ENCODE measurements at regions not wholly inside any gene's neighbourhood (a gene's known extent, or its start where the extent isn't known, plus 50 kb on each side); places are given as distances from the start of the nearest gene placed in this dataset.
"Not testable (repeated sequence)": the region's sequence is repeated elsewhere in the genome, so short reads cannot be mapped to it uniquely, and the experiment has no call there.

- DNase-seq (ENCODE audit: low spot score), result no peak
Observed at GRCh38 chr2:210861038-210861665, 304.8 kb downstream of the CPS1 start.

GRCh38 chr2:210862283-210863065 lies 306.1 kb downstream of the CPS1 start:
- no peak for DNase-seq (ENCODE audit: low spot score)

DNA sequence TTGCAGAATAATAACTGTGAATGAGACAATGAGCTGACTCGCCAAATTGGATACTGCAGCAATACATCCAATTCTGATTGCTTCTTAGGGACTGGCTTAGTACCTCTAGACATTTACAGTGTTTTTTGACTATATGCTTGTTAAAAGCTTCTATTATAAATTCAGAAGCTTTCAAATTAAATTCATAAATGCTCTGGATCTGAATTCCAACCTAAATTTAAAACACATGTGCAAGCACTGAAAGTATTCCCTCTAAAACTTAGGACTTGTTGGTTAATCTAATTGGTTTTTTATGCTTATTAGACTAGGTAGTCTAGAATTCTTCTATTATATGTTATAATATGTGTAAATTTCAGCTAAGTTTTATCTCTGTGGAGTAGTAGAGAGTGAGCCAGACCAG lies 306.9 kb downstream of the CPS1 start:
- DNase-seq (ENCODE audit: low spot score), result no peak

- DNase-seq (ENCODE audit: low spot score), result not testable (repeated sequence)
Observed at GRCh38 chr2:210871566-210871965, 315.2 kb downstream of the CPS1 start.

DNA sequence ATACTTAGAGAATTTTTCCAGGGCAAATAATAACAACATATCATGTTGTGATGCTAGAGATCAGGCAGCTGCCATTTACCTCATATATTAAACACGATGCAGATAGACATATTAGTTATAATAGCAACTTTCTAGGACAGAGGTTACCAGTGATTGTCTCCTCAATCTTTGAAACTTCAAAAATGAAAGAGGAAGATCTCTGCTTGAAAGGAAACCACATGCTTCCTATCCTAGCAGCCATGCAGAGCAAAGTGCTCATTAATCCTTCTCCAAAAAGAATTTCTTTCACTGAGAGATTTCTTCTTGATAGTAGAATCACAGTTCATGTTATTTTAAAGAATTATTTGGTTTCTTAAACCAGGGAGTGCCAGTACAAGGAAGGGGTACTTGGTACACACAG lies 317.2 kb downstream of the CPS1 start:
- DNase-seq (ENCODE audit: low spot score), result no peak

- DNase-seq (ENCODE audit: low spot score), result no peak
Observed at GRCh38 chr2:210884227-210884626, 327.8 kb downstream of the CPS1 start.

- DNase-seq (ENCODE audit: low spot score), result no peak
Observed at GRCh38 chr2:210888035-210888434, 331.6 kb downstream of the CPS1 start.

GRCh38 chr2:210895132-210895531 lies 338.7 kb downstream of the CPS1 start:
- DNase-seq (ENCODE audit: low spot score), result no peak

DNA sequence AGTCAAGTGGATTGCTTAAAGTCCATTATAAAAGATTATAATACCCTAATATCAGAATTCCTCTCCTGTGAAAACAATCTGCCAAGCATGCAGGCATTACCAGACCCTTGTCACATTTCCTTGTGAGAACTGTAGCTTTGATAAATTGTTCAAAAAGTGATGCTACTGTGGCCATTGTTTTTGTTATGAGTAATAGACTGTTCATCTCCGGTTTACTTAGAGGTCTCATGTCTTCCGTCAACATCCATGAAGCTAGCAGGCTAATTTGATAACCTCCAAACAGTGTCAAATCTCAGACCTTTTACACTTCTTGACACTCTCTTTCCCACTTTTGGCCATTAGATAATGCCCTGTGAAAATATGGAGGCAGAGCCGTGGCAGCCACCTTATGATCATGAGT lies 342.7 kb downstream of the CPS1 start:
- no peak for DNase-seq (ENCODE audit: low spot score)

DNA sequence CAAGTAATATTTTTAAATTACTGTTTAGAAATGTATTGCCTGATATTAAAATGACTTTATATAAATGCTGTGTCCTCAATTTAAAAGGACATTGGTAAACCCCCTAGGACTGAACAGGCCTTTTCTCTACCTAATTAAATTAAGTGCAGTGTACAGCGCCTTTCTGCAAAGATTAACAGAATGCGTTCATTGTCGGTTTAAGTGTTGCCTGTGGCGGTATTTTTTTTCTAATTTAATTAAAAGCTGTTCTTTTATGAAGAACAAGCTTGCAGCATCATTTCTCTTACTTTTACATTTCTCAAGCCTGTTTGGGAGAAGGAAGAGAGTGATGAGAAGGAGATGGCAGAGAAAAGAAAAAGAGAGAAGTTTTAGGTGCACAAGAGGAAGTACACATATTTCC lies 344.9 kb downstream of the CPS1 start:
- DNase-seq (ENCODE audit: low spot score), result no peak

DNA sequence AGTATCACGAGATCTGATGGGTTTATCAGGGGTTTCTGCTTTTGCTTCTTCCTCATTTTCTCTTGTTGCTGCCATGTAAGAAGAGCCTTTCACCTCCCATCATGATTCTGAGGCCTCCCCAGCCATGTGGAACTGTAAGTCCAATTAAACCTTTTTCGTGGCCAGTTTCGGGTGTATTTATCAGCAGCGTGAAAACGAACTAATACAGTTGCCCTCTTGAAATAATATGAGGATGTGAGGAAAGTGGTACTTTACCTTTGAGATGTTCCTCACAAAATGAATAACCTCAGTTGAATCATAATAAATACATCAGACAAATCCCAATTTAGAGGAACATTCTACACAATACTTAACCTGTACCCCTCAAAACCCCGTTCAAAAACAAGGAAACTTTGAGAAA lies 356.4 kb downstream of the CPS1 start:
- no peak for DNase-seq (ENCODE audit: low spot score)

DNA sequence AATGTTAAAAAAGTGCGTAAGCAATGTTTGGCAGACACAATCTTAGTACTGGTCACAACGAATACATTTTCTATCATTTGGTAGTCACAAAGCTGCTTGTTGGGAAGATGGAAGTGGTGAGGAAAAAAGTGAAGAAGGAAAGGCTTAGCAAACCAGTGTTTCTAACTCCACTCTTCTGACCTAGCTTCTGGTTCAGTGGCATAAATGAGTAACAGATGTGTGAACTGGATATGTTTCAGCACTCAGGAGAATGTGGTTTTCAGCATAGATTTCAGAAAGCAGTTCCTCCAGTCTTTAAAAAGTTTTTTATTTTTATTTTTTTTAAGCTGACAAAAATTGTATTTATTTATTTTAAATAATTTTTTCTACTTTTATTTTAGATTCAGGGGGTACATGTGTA lies 357.1 kb downstream of the CPS1 start:
- DNase-seq (ENCODE audit: low spot score), result no peak

- no peak for DNase-seq (ENCODE audit: low spot score)
Observed at GRCh38 chr2:210915912-210916311, 359.5 kb downstream of the CPS1 start.

DNA sequence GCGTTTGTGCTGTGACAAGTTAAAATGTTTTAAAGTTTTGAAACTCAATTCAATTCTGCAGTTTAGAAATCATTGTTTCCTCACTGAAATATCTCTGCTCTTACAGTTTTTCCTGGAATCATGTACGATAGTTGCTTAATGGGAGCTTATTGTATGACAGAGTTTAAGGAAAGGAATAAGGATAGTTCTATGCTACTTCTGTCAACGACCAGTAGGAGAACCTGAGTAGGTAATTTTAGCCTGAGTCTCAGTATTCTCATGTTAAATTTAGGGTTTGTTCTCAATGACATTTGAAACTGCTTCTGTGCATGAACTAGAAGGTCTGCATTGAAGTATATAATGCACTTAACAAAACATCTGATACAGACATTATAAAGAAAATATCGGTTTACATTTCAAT lies 361.1 kb downstream of the CPS1 start:
- DNase-seq (ENCODE audit: low spot score), result no peak

GRCh38 chr2:210919128-210919527 lies 362.7 kb downstream of the CPS1 start:
- no peak for DNase-seq (ENCODE audit: low spot score)

GRCh38 chr2:210922419-210922818 lies 366.0 kb downstream of the CPS1 start:
- DNase-seq (ENCODE audit: low spot score), result no peak

DNA sequence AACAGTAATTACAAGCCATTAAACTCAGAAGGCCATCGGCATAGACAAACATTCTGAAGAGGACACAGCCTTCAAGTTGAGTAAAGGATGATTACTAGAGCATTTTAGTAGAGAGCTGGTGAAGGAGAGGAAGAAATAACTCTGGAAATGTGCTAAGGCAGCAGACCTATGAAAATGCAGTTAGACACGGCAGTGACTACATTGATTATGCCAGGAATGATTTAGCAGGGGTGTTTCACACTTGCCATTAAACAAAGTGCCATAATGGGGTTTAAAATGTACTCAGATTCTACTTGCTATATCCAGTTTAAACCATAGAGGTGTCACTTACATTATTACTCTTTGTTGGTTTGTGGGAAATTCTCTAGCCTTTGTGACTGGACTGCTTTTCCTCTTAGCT lies 372.3 kb downstream of the CPS1 start:
- no peak for DNase-seq (ENCODE audit: low spot score)

- no peak for DNase-seq (ENCODE audit: low spot score)
Observed at GRCh38 chr2:210938228-210938627, 381.8 kb downstream of the CPS1 start.

- DNase-seq (ENCODE audit: low spot score), result no peak
Observed at GRCh38 chr2:210946395-210946794, 390.0 kb downstream of the CPS1 start.

DNA sequence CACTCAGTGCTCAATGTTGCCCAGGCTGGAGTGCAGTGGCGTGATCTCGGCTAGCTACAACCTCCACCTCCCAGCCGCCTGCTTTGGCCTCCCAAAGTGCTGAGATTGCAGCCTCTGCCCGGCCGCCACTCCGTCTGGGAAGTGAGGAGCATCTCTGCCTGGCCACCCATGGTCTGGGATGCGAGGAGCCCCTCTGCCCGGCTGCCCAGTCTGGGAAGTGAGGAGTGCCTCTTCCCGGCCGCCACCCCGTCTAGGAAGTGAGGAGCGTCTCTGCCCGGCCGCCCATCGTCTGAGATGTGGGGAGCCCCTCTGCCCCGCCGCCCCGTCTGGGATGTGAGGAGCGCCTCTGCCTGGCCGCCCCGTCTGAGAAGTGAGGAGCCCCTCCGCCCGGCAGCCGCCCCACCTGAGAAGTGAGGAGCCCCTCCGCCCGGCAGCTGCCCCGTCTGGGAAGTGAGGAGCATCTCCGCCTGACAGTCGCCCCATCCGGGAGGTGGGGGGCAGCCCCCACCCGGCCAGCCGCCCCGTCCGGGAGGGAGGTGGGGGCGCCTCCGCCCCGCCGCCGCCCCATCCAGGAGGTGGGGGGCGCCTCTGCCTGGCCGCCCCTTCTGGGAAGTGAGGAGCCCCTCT lies 394.1 kb downstream of the CPS1 start:
- not testable (repeated sequence) for DNase-seq (ENCODE audit: low spot score)

DNA sequence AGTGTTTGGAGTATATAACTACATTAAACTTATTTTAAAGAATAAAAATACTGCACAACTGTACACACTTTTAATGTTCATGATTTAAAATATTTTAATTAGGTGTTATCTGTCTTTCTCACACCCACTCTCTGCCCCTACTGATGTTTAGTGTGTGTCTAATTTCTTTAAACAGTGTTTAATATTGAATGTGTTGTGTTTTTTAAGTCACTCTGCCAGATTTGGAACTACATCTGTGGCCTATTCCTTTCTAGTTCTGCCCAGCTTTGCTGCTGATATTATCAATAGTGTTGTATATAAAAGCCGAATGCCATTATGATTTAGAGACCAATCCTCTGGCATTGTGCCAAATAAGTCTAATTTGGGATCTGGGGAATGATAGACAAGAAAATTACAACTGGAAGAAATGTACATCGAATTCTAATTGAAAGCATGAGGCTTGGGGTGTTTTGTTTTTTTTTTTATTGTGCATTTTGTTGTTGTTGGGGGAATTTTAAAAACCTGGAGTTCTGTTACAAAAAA lies 398.0 kb downstream of the CPS1 start:
- no peak for DNase-seq (ENCODE audit: low spot score)

GRCh38 chr2:210955591-210955990 lies 399.2 kb downstream of the CPS1 start:
- no peak for DNase-seq (ENCODE audit: low spot score)

DNA sequence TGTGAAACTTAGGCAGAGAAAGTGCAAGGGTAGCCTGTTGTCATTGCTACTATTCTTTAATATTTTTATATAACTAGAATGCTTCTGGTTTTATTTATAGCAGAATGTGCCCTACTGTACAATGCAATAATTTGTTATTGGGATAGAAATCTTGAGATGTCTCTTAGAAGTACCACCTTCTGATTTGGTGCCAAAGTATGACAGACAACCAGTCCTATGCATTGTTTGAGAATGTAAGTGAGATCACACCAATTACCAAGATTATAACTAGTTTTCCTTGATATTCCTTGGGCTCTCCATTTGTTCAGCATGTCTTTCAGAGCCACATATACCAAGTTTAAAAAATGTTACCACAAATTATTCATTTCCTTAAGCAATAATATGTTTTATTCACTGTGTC lies 399.7 kb downstream of the CPS1 start:
- no peak for DNase-seq (ENCODE audit: low spot score)
